Calu3 (cell line): ENCODE measurements at regions not wholly inside any gene's neighbourhood (a gene's known extent, or its start where the extent isn't known, plus 50 kb on each side); places are given as distances from the start of the nearest gene placed in this dataset.

Experiments
- BruUV-seq: library from RNA; stranded (reverse); fragments of 400-500 nt; replicated peaks from 2 replicates; lab custom pipeline; 2021; lab: Mats Ljungman, UMichigan
- CTCF ChIA-PET: fragments of 300-600 bp; sonication (Branson Sonifier 250); formaldehyde crosslinking; loops from one replicate; lab custom pipeline; 2022; ENCODE audit warnings: antibody characterized with exemption; lab: Charles Lee
- DNase-seq: peaks from one replicate; pipeline ENCODE4 v3.0.0; 2022
- H3K27ac Mint-ChIP-seq: one replicate; pipeline ENCODE4 v1.8.0; 2022; ENCODE audit warnings: mixed read lengths; ENCODE audit not compliant: unreplicated experiment
- H3K27me3 Mint-ChIP-seq: one replicate; pipeline ENCODE4 v1.8.0; 2022; ENCODE audit warnings: mixed read lengths; ENCODE audit not compliant: unreplicated experiment
- H3K36me3 Mint-ChIP-seq: one replicate; pipeline ENCODE4 v1.8.0; 2022; ENCODE audit warnings: mild to moderate bottlenecking, moderate library complexity, mixed read lengths; ENCODE audit not compliant: insufficient read depth, unreplicated experiment
- H3K4me1 Mint-ChIP-seq: one replicate; pipeline ENCODE4 v1.8.0; 2022; ENCODE audit warnings: mild to moderate bottlenecking, low read depth, mixed read lengths; ENCODE audit not compliant: unreplicated experiment
- H3K4me3 Mint-ChIP-seq: one replicate; pipeline ENCODE4 v1.8.0; 2022; ENCODE audit warnings: mild to moderate bottlenecking, low read depth, moderate library complexity, mixed read lengths; ENCODE audit not compliant: unreplicated experiment
- H3K9me3 Mint-ChIP-seq: one replicate; pipeline ENCODE4 v1.8.0; 2022; ENCODE audit warnings: low read depth, mixed read lengths; ENCODE audit not compliant: unreplicated experiment
- CTCF ChIP-seq: fragments of 200-600 bp; IDR thresholded peaks from one replicate; pipeline ENCODE4 v1.8.0; 2022; ENCODE audit warnings: antibody characterized with exemption; ENCODE audit not compliant: unreplicated experiment
- intact Hi-C: fragments of 100-400 bp; cut with micrococcal nuclease; formaldehyde crosslinking; loops from one replicate; pipeline ENCODE4 v1.10.0; 2022; ENCODE audit not compliant: unreplicated experiment

GRCh38 chr5:167664222-167664804 is 627.1 kb upstream of the WWC1 start:
- no peak for TF ChIP-seq CTCF
- BruUV-seq: no TSS peak
- Mint-ChIP-seq H3K4me3 (no peak overlapping the region), H3K36me3 (no peaks in the 10 kb centered on the region), H3K27ac (no peak overlapping the region), H3K27me3 (no peaks in the 10 kb centered on the region), H3K4me1 (peaks cover 9% of the 10 kb centered on the region), H3K9me3 (no peaks in the 10 kb centered on the region)
- no peak for DNase-seq
- intact Hi-C loops: no loop called here
- CTCF ChIA-PET: no interaction called here

- DNase-seq: no peak
- H3K9me3 Mint-ChIP-seq: no peaks in the 10 kb centered on the region
- CTCF ChIA-PET: no interaction called here
- H3K27ac Mint-ChIP-seq: no peak overlapping the region
- H3K4me1 Mint-ChIP-seq: peaks cover 9% of the 10 kb centered on the region
- no peak for TF ChIP-seq CTCF
- intact Hi-C loops: no loop called here
- BruUV-seq: no TSS peak
- no peak overlapping the region for H3K4me3 Mint-ChIP-seq
- no peaks in the 10 kb centered on the region for H3K27me3 Mint-ChIP-seq
- H3K36me3 Mint-ChIP-seq: no peaks in the 10 kb centered on the region
Measured at GRCh38 chr5:167665841-167666375, 625.5 kb upstream of the WWC1 start.

- no peak overlapping the region for H3K4me3 Mint-ChIP-seq
- no peaks in the 10 kb centered on the region for H3K36me3 Mint-ChIP-seq
- TF ChIP-seq CTCF: no peak
- BruUV-seq: no TSS peak
- intact Hi-C loops: no loop called here
- CTCF ChIA-PET: no interaction called here
- no peak overlapping the region for H3K27ac Mint-ChIP-seq
- peaks cover 1% of the 10 kb centered on the region for H3K9me3 Mint-ChIP-seq
- no peak for DNase-seq
- no peaks in the 10 kb centered on the region for H3K27me3 Mint-ChIP-seq
- no peaks in the 10 kb centered on the region for H3K4me1 Mint-ChIP-seq
Measured at GRCh38 chr5:167671176-167671575, 620.3 kb upstream of the WWC1 start.

GRCh38 chr5:167673942-167674341 is 617.5 kb upstream of the WWC1 start:
- Mint-ChIP-seq H3K9me3 (peaks cover 9% of the 10 kb centered on the region), H3K4me1 (no peaks in the 10 kb centered on the region)
- CTCF ChIA-PET: interaction anchor here (0.6 kb wide), 1 partner anchor 278 kb away, joined by 3 read pairs; no protein-coding TSS in a partner anchor

More at GRCh38 chr5:167673942-167674341, 617.5 kb upstream of the WWC1 start:
- Mint-ChIP-seq H3K4me3 (no peak overlapping the region), H3K27me3 (no peaks in the 10 kb centered on the region), H3K36me3 (no peaks in the 10 kb centered on the region), H3K27ac (no peak overlapping the region)
- no peak for DNase-seq
- intact Hi-C loops: no loop called here
- no peak for TF ChIP-seq CTCF
- BruUV-seq: no TSS peak
